Small intestine (tissue), 7 donors: ENCODE measurements at regions not wholly inside any gene's neighbourhood (a gene's known extent, or its start where the extent isn't known, plus 50 kb on each side); places are given as distances from the start of the nearest gene placed in this dataset.

Source experiments
- DNase-seq, 2 donors: peaks; one replicate each; pipeline versions ENCODE4 v3.0.0 to v3.0.0-alpha.2; 2013
- FAIRE-seq: peaks from 2 replicates; lab custom pipeline; 2012; peaks lifted over from hg19 to GRCh38; lab: Jason Lieb, UNC
- H3K27ac ChIP-seq, 3 donors: one replicate each; pipeline ENCODE4 v1.5.1; 2013; ENCODE audit warnings: low read length in 2 of 3, mild to moderate bottlenecking in 2 of 3, control low read depth in 1 of 3, inconsistent platforms in 1 of 3, low read depth in 1 of 3, moderate library complexity in 1 of 3
- H3K27me3 ChIP-seq, 3 donors: one replicate each; pipeline ENCODE4 v1.6.1; 2013; ENCODE audit warnings: low read length in 3 of 3, inconsistent platforms in 1 of 3; ENCODE audit not compliant: control insufficient read depth in 3 of 3, insufficient read depth in 3 of 3
- H3K36me3 ChIP-seq, 3 donors: one replicate each; pipeline ENCODE4 v1.6.1; 2013; ENCODE audit warnings: low read length in 3 of 3, inconsistent platforms in 1 of 3, low read depth in 1 of 3, mild to moderate bottlenecking in 1 of 3, moderate library complexity in 1 of 3; ENCODE audit not compliant: control insufficient read depth in 3 of 3, insufficient read depth in 2 of 3
- H3K4me1 ChIP-seq, 3 donors: one replicate each; pipeline ENCODE4 v1.6.1; 2013; ENCODE audit warnings: low read length in 2 of 3, inconsistent platforms in 1 of 3, low read depth in 1 of 3, mild to moderate bottlenecking in 1 of 3, moderate library complexity in 1 of 3; ENCODE audit not compliant: control insufficient read depth in 3 of 3, insufficient read depth in 2 of 3
- H3K4me3 ChIP-seq, 3 donors: one replicate each; pipeline ENCODE4 v1.5.1; 2013; ENCODE audit warnings: low read length in 3 of 3, control low read depth in 1 of 3, inconsistent platforms in 1 of 3, low read depth in 1 of 3, mild to moderate bottlenecking in 1 of 3, moderate library complexity in 1 of 3
- H3K9me3 ChIP-seq, 2 donors: one replicate each; pipeline ENCODE4 v1.6.1; 2013; ENCODE audit warnings: low read depth in 1 of 2, low read length in 1 of 2; ENCODE audit not compliant: control insufficient read depth in 2 of 2, insufficient read depth in 1 of 2
- WGBS, 3 donors: extraction: QIAGEN DNeasy Blood & Tissue Kit; methylation state at CpG; one replicate each; pipeline ENCODE4 v1.1.7; 2013; 5-methylcytosine and 5-hydroxymethylcytosine counted together
- donor health status: healthy with polysubstance abuse.
- donor health status: control.
- donor health status: control.
- donor health status: Bipolar disorder and iron deficiency.
- donor health status: healthy.

DNA sequence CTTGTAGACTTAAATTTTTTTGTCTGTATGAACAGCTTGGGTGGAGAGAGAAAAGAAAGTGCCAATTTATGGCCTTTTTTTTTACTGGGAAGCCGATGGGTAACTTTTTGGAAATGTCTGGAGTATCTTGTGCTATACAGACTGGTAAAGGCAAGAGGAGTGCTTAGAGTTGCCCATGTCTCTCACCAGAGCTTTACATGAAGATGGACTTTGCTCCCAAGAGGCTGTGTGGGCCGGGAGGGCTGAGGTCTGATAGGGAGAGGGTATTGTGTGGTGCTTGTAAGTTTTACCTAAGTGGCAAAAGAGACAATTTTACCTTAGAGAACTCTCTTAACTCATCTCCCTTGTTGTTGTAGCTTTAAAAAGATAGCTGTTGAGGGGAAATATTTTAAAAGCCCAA, 203.2 kb downstream of the SEMA6A start:
- FAIRE-seq (no peak), DNase-seq (peak; percentile 32 to 59)
- no peak overlapping the region for H3K4me3 ChIP-seq
- H3K9me3 ChIP-seq, result no peaks in the 10 kb centered on the region
- no peaks in the 10 kb centered on the region for H3K36me3 ChIP-seq
- peak overlapping the region in 1 of 3 donors; percentile 28 for H3K27ac ChIP-seq
- no peaks in the 10 kb centered on the region for H3K27me3 ChIP-seq
- 14 to 52% (median 32%) methylated on average over 2 of the region's 2 CpGs for WGBS, 3 donors
- peaks cover 0 to 13% (median 4%) of the 10 kb centered on the region in 3 donors for H3K4me1 ChIP-seq

DNA sequence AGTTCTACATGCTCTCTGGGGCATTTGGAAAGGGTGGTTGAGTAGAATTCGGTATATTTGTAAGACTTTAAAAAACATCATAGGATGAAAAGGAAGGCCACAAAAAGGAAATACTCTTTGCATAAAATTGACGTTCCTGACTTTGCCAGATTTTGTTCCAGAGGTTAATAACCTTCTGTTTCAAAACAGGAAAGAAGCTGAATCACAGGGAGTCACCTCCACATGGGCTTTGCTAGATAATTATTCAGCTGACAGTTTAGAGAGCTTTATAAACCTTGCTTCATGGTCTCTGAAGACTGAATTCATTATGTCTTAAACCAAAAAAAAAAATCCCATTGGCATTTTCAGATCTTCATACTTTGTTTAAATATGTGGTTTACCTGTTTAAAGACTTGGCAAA, 203.7 kb downstream of the SEMA6A start:
- peak in 1 of 2 donors; percentile 28 for DNase-seq
- 42 to 55% (median 54%) methylated on average over 2 of the region's 2 CpGs for WGBS, 3 donors

DNA sequence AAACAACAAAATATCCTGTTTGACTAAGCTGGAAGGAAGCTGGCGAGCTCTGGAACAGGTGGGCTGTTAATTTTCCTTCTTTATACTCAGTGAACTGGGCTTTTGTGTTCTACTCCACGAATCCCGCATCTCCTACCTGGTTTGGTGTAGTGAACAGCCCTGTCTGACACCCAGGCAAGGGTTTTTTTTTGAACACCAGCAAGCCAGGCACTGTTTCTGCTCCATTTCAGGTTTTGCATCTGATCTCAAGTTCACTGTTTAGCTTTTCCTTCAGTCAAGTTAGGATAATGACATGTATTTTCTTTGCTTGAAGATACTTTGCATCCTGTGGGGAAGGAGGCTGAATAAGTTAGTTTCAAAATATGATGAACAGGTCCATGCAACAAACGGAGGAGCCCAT, 204.5 kb downstream of the SEMA6A start:
- no peaks in the 10 kb centered on the region for H3K27me3 ChIP-seq
- FAIRE-seq (no peak), DNase-seq (no peak)
- H3K9me3 ChIP-seq, result no peaks in the 10 kb centered on the region
- no peaks in the 10 kb centered on the region for H3K36me3 ChIP-seq
- 77 to 92% (median 85%) methylated on average over 4 of the region's 4 CpGs for WGBS, 3 donors
- peaks cover 0 to 13% (median 4%) of the 10 kb centered on the region in 3 donors for H3K4me1 ChIP-seq
- no peak overlapping the region for H3K27ac ChIP-seq
- H3K4me3 ChIP-seq, result no peak overlapping the region

More for the DNA sequence above, 203.7 kb downstream of the SEMA6A start:
- no peak for FAIRE-seq
- Histone ChIP-seq H3K4me1 (peaks cover 0 to 13% (median 4%) of the 10 kb centered on the region in 3 donors), H3K9me3 (no peaks in the 10 kb centered on the region), H3K27me3 (no peaks in the 10 kb centered on the region), H3K27ac (no peak overlapping the region), H3K36me3 (no peaks in the 10 kb centered on the region), H3K4me3 (no peak overlapping the region)

DNA sequence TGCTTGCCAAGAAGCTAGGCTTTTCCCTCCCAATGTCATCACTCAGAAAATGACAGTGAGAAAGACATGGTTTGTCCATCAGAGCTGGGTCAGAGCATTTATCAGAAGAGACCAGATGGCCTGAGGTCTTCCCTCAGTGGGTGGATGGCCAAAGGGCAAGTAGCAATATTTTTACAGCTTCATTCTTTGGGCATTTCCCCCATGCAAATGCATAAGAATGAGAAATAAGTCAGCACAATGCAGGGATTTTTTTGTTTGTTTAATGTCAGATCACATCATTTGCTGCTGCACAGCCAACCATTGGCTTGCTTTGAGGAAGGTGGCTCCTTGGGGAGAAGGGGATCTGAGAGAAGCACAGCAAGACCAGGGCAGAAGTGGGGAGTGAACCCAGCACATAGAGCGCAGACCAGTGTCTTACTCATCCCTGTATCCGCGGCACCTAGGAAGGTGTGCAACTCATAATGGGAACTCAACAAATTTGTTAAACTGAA, 209.6 kb downstream of the SEMA6A start:
- DNase-seq, result no peak
- Histone ChIP-seq H3K27ac (no peak overlapping the region), H3K36me3 (no peaks in the 10 kb centered on the region), H3K27me3 (no peaks in the 10 kb centered on the region), H3K4me1 (peaks cover 0 to 5% (median 0%) of the 10 kb centered on the region in 3 donors), H3K4me3 (no peak overlapping the region), H3K9me3 (no peaks in the 10 kb centered on the region)
- no peak for FAIRE-seq
- WGBS, 3 donors, result 62 to 90% (median 88%) methylated on average over 3 of the region's 3 CpGs

DNA sequence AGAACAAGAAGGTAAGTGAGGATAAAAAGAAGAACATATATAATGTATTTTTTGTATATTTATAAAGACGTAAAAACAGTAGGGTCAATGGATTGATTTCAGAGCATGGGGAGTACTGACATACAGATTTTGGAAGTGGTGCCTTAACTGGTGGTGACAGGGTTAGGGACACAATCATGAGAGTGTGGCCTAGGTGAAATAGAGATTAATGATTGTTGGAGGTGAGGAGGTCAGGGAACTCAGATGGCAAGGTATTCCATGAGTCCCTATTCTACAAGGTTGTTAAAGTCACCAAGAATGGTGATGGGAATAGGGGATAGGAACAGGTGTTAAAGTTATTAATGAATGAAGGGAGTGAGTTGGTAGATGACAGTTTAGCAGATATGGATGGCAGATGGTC, 210.8 kb downstream of the SEMA6A start:
- DNase-seq, result no peak
- H3K4me1 ChIP-seq, result peaks cover 0 to 5% (median 0%) of the 10 kb centered on the region in 3 donors
- H3K4me3 ChIP-seq, result no peak overlapping the region
- no peak for FAIRE-seq
- no peaks in the 10 kb centered on the region for H3K36me3 ChIP-seq
- no peaks in the 10 kb centered on the region for H3K9me3 ChIP-seq
- no peaks in the 10 kb centered on the region for H3K27me3 ChIP-seq
- WGBS, 3 donors, result 92 to 100% (median 97%) methylated on average over 1 of the region's 1 CpG
- no peak overlapping the region for H3K27ac ChIP-seq

DNA sequence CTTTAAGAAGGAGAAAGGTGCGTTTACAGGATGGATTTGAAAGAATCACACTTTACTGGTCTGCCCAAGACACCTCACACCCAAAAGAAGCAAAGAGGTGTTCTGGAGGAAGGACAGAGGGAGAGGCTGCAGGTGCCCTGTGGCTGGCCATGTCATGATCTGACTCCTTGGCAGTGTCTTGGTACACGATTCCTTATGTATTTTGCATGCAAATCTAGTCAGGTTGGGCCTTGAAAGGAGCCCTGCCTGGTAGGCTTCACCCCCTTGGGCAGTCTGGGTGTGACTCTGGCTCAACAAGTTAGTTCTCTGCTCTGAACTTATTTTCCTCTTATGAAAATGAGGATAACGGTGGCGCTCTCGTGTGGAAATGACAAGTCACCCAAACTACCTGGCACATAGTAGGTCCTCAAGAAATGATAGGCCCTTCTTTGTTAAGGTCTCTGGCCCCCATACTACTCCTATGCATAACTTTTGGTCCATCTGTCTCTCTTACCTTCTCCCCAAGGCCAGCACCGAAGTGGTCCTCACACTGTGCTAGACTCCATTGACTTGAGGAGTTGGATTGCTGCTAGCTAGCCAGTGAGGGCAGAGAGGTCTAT, 212.5 kb downstream of the SEMA6A start:
- no peaks in the 10 kb centered on the region for H3K9me3 ChIP-seq
- H3K4me1 ChIP-seq, result peaks cover 0 to 5% (median 0%) of the 10 kb centered on the region in 3 donors
- DNase-seq, result no peak
- H3K36me3 ChIP-seq, result peaks cover 0 to 5% (median 0%) of the 10 kb centered on the region in 3 donors
- WGBS, 3 donors, result 79 to 89% (median 82%) methylated on average over 6 of the region's 6 CpGs
- no peaks in the 10 kb centered on the region for H3K27me3 ChIP-seq
- peak overlapping the region in 1 of 3 donors; percentile 37 for H3K4me3 ChIP-seq
- H3K27ac ChIP-seq, result no peak overlapping the region
- no peak for FAIRE-seq

DNA sequence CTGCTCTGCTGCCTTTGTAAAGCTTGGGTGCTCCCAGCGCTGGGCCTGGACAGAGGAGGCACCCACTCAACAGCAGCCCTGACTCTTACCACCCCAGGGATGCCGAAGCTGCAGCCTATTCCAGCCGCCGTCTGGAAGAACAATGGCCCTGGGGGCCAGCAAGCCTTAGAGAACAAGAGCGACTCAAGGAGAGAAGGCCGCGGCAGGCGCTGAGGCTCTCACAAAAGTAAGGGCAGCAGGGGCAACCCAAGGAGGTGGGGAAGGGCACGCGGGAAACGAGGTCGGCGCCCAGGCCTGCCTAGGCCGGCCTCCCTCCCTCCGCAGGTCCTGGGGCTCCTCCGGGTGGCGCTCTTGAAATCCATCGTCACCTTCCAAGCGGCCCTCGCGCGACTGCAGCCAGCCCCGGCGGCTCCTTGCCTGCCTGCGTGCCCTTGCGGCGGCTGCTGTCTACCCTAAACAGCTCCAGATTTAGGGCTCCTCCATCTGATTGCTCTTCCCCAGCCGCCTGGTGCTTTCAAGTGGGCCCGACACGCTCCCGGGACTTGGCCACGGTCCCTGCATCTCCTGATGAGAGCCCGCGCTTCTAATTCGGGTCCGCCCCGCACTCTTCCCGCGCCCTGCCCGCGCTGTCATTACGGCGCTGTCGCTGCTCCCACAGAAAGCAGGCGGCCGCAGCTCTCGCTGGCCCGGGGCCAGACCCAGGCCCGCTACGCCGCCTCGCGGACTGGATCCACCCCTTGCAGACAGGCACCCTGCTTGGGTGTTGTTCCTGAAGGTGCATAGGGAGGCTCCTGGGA, 213.3 kb downstream of the SEMA6A start:
- no peaks in the 10 kb centered on the region for H3K9me3 ChIP-seq
- H3K4me3 ChIP-seq, result peak overlapping the region in 2 of 3 donors; percentile 14 to 37
- H3K4me1 ChIP-seq, result peaks cover 0 to 5% (median 0%) of the 10 kb centered on the region in 3 donors
- H3K27me3 ChIP-seq, result no peaks in the 10 kb centered on the region
- H3K36me3 ChIP-seq, result peaks cover 0 to 5% (median 0%) of the 10 kb centered on the region in 3 donors
- no peak overlapping the region for H3K27ac ChIP-seq
- peak; percentile 51 to 70 for DNase-seq
- WGBS, 3 donors, result 31 to 53% (median 43%) methylated on average over 35 to 53 of the region's 53 CpGs
- FAIRE-seq, result no peak

DNA sequence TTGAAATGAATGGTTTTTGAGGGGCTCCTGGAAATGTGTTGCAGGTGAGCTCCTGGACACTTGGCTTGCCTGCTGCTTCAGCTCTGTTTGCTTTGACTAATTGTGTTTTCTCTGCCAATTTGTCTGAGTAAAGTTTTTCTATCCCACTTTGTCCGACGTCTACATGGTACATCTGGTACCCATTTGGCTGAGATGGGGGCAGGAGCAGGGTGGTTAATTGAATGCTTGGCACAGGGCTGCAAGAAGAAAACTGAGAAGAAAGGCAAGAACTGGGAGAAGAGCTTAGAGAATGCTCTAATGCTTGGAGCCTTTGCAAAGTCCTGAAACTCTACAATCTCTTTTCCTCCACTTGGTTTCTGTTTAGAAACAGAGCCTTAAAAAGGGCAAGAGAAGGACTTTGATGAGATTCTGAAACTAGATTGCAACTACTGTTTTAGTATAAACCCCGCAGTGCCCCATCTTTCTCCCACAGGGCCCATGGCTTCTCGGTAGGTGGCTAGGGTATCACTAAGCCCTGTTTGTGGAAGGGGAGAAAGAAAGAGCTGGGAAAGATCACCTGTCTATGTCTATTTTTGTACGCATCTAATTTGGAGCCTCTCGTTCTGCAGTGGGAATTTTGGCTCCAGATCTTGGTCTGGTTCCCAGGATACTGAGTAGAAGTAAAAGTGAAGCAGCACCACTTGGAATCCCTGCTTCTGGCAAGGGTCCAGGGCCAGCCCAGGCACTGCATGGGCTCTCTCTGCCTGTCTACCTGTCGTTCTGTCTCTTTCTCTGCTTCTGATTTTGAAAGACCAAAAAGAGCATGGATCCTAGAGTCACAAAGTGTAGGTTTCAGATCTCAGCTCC, 214.4 kb downstream of the SEMA6A start:
- WGBS, 3 donors, result 68 to 78% (median 72%) methylated on average over 7 of the region's 7 CpGs
- Histone ChIP-seq H3K27ac (no peak overlapping the region), H3K27me3 (no peaks in the 10 kb centered on the region), H3K36me3 (peaks cover 0 to 5% (median 0%) of the 10 kb centered on the region in 3 donors), H3K9me3 (no peaks in the 10 kb centered on the region), H3K4me3 (no peak overlapping the region), H3K4me1 (peaks cover 0 to 5% (median 0%) of the 10 kb centered on the region in 3 donors)
- no peak for DNase-seq
- FAIRE-seq, result no peak
